Heart left ventricle (tissue), 16 donors: ENCODE measurements at regions not wholly inside any gene's neighbourhood (a gene's known extent, or its start where the extent isn't known, plus 50 kb on each side); places are given as distances from the start of the nearest gene placed in this dataset.

Experiments
- ATAC-seq, 4 donors: fragments of 200-7000 bp; cut with Tn5 transposase; one replicate each; pipeline ENCODE4 v1.9.1; 2020 to 2022; ENCODE audit warnings: moderate library complexity in 4 of 4, mild to moderate bottlenecking in 3 of 4, moderate number of reproducible peaks in 1 of 4
- DNase-seq, 5 donors: peaks; one replicate each; pipeline ENCODE4 v3.0.0-alpha.2; 2020
- H3K27ac ChIP-seq, 12 donors: fragments of 200-600 bp; sonication (generic) in 4 of 12; one replicate each; pipeline versions ENCODE4 v1.5.0 to v1.8.0; 2016 to 2022; ENCODE audit warnings: mild to moderate bottlenecking in 2 of 12
- H3K27me3 ChIP-seq, 9 donors: fragments of 200-600 bp; sonication (generic) in 2 of 9; one replicate each; pipeline versions ENCODE4 v1.5.1 to v1.8.0; 2016 to 2022; ENCODE audit warnings: mild to moderate bottlenecking in 3 of 9
- H3K36me3 ChIP-seq, 9 donors: fragments of 200-600 bp; sonication (generic) in 2 of 9; one replicate each; pipeline versions ENCODE4 v1.5.0 to v1.8.0; 2018 to 2022; ENCODE audit warnings: mild to moderate bottlenecking in 2 of 9
- H3K4me1 ChIP-seq, 12 donors: fragments of 200-600 bp; sonication (generic) in 4 of 12; one replicate each; pipeline versions ENCODE4 v1.5.0 to v1.8.0; 2016 to 2022; ENCODE audit warnings: mild to moderate bottlenecking in 3 of 12
- H3K4me3 ChIP-seq, 12 donors: fragments of 200-600 bp; sonication (generic) in 4 of 12; one replicate each; pipeline versions ENCODE4 v1.5.0 to v1.8.0; 2017 to 2022; ENCODE audit warnings: mild to moderate bottlenecking in 9 of 12, moderate library complexity in 4 of 12
- H3K9me3 ChIP-seq, 12 donors: fragments of 200-600 bp; sonication (generic) in 4 of 12; one replicate each; pipeline versions ENCODE4 v1.5.0 to v1.8.0; 2016 to 2022; ENCODE audit warnings: mild to moderate bottlenecking in 1 of 12
- CTCF ChIP-seq, 12 donors: fragments of 200-600 bp; sonication (generic) in 4 of 12; IDR thresholded peaks; one replicate each; pipeline versions ENCODE4 v1.5.0 to v1.8.0; 2018 to 2022; ENCODE audit warnings: antibody characterized with exemption in 12 of 12, mild to moderate bottlenecking in 5 of 12
- POLR2A ChIP-seq, 2 donors: fragments of 450-650 bp; IDR thresholded peaks; one replicate each; pipeline ENCODE4 v1.6.1; 2017; ENCODE audit warnings: antibody characterized with exemption in 2 of 2, mild to moderate bottlenecking in 2 of 2, moderate library complexity in 2 of 2
- WGBS, 4 donors: extraction: QIAGEN DNeasy Blood & Tissue Kit in 2 of 4; methylation state at CpG; one replicate each; pipeline versions ENCODE4 v1.1.5 to v1.1.7; 2013 to 2018; 5-methylcytosine and 5-hydroxymethylcytosine counted together
- intact Hi-C, 10 donors: fragments of 100-400 bp; cut with DNase I; formaldehyde crosslinking; loops; one replicate each; pipeline versions ENCODE4 v1.11.1 to v1.14.2; 2022
- donor health status: ischemic (EF 13 %, LVEDD 7.1; RV severe dilation, severe dysfunction).
- donor health status: healthy with polysubstance abuse.
- donor health status: DM: no; HTN: yes; CAD: no.
- donor health status: DM: no; HTN: no; CAD: no.
- donor health status: ischemic (EF 25% LVEDD 6.9; RV normal size, moderate dysfunction).
- donor health status: ischemic (EF 25% LVEDD 5.7; RV mildly dilated, moderate dysfunction).
- donor health status: healthy.
- donor health status: DM: yes; HTN: yes; CAD: no.
- donor health status: ischemic (EF 35%, LVEDD 5.7; RV mildly dilated, moderate dysfunction).
- donor health status: nonischemic (EF 11% LVEDD 7.7; RV severe dilation, severe dysfunction).
- donor health status: DM: yes; HTN: yes; CAD: no.
- donor health status: PGD.
- donor health status: ischemic (EF 29% LVEDD 5.4; RV normal size, mild dysfunction).
- donor health status: nonischemic (EF 23%, LVEDD 6.1; RV moderate dilation, normal function).

GRCh38 chr13:105936816-105937215, 598.6 kb downstream of the EFNB2 start:
- intact Hi-C loops: no loop called here
- no peaks in the 10 kb centered on the region for H3K27me3 ChIP-seq
- DNase-seq: no peak
- H3K4me3 ChIP-seq: no peak overlapping the region
- no peak overlapping the region for H3K27ac ChIP-seq
- no peaks in the 10 kb centered on the region for H3K9me3 ChIP-seq
- ATAC-seq: no peak
- H3K36me3 ChIP-seq: no peaks in the 10 kb centered on the region
- H3K4me1 ChIP-seq: no peaks in the 10 kb centered on the region
- 80 to 90% (median 89%) methylated on average over 5 of the region's 5 CpGs for WGBS, 4 donors
- no peak for TF ChIP-seq CTCF (IDR thresholded peaks at IDR 0.05)
- no peak for TF ChIP-seq POLR2A (IDR thresholded peaks at IDR 0.05)

GRCh38 chr13:105929505-105929904, 606.0 kb downstream of the EFNB2 start:
- H3K27ac ChIP-seq: no peak overlapping the region
- no peaks in the 10 kb centered on the region for H3K27me3 ChIP-seq
- no peak for ATAC-seq
- WGBS, 4 donors: 81 to 90% (median 88%) methylated on average over 4 of the region's 4 CpGs
- H3K36me3 ChIP-seq: no peaks in the 10 kb centered on the region
- intact Hi-C loops: no loop called here
- TF ChIP-seq POLR2A (IDR thresholded peaks at IDR 0.05) (no peak), CTCF (IDR thresholded peaks at IDR 0.05) (no peak)
- no peaks in the 10 kb centered on the region for H3K4me1 ChIP-seq
- DNase-seq: no peak
- H3K4me3 ChIP-seq: no peak overlapping the region
- H3K9me3 ChIP-seq: no peaks in the 10 kb centered on the region

GRCh38 chr13:105928901-105929300, 606.6 kb downstream of the EFNB2 start:
- intact Hi-C loops: no loop called here
- Histone ChIP-seq H3K9me3 (no peaks in the 10 kb centered on the region), H3K4me3 (no peak overlapping the region), H3K27me3 (no peaks in the 10 kb centered on the region), H3K4me1 (no peaks in the 10 kb centered on the region), H3K27ac (no peak overlapping the region), H3K36me3 (no peaks in the 10 kb centered on the region)
- WGBS, 4 donors: 74 to 86% (median 79%) methylated on average over 4 of the region's 4 CpGs
- ATAC-seq (no peak), DNase-seq (no peak)
- TF ChIP-seq CTCF (IDR thresholded peaks at IDR 0.05): no peak
- no peak for TF ChIP-seq POLR2A (IDR thresholded peaks at IDR 0.05)

- no peaks in the 10 kb centered on the region for H3K9me3 ChIP-seq
- H3K27me3 ChIP-seq: no peaks in the 10 kb centered on the region
- intact Hi-C loops: no loop called here
- WGBS, 4 donors: 47 to 85% (median 74%) methylated on average over 1 of the region's 1 CpG
- peak in 2 of 5 donors; percentile 19 to 20 for DNase-seq
- no peak for TF ChIP-seq CTCF (IDR thresholded peaks at IDR 0.05)
- TF ChIP-seq POLR2A (IDR thresholded peaks at IDR 0.05): no peak
- H3K36me3 ChIP-seq: no peaks in the 10 kb centered on the region
- H3K27ac ChIP-seq: no peak overlapping the region
- no peak overlapping the region for H3K4me3 ChIP-seq
- ATAC-seq: peak in 2 of 4 donors; percentile 29 to 34
- no peaks in the 10 kb centered on the region for H3K4me1 ChIP-seq
Measured at GRCh38 chr13:105928048-105928447, 607.4 kb downstream of the EFNB2 start.
